Suprapubic skin (tissue), 4 donors: ENCODE measurements at regions not wholly inside any gene's neighbourhood (a gene's known extent, or its start where the extent isn't known, plus 50 kb on each side); places are given as distances from the start of the nearest gene placed in this dataset.

ENCODE experiments used
- DNase-seq, 2 donors: peaks; one replicate each; pipeline ENCODE4 v3.0.0-alpha.2; 2019; ENCODE audit warnings: low spot score in 2 of 2
- H3K27ac ChIP-seq: fragments of 200-600 bp; sonication (generic); one replicate; pipeline ENCODE4 v1.5.1; 2019
- H3K27me3 ChIP-seq: fragments of 200-600 bp; sonication (generic); one replicate; pipeline ENCODE4 v1.5.1; 2019
- H3K36me3 ChIP-seq: fragments of 200-600 bp; sonication (generic); one replicate; pipeline ENCODE4 v1.5.1; 2019
- H3K4me1 ChIP-seq: fragments of 200-600 bp; sonication (generic); one replicate; pipeline ENCODE4 v1.5.1; 2019
- H3K4me3 ChIP-seq: fragments of 200-600 bp; sonication (generic); one replicate; pipeline ENCODE4 v1.5.1; 2019; ENCODE audit warnings: mild to moderate bottlenecking
- H3K9me3 ChIP-seq: fragments of 200-600 bp; sonication (generic); one replicate; pipeline ENCODE4 v1.5.1; 2019
- EP300 ChIP-seq: sonication (generic); formaldehyde crosslinking; IDR thresholded peaks from one replicate; pipeline ENCODE4 v1.6.1; 2017; ENCODE audit warnings: antibody characterized with exemption
- POLR2A ChIP-seq, 2 donors: fragments of 450-650 bp; IDR thresholded peaks; one replicate each; pipeline ENCODE4 v1.6.1; 2017; ENCODE audit warnings: antibody characterized with exemption in 2 of 2, mild to moderate bottlenecking in 2 of 2, moderate library complexity in 2 of 2
- POLR2AphosphoS5 ChIP-seq, 3 donors: sonication (generic); formaldehyde crosslinking; IDR thresholded peaks; one replicate each; pipeline ENCODE4 v1.6.1; 2017; ENCODE audit warnings: antibody characterized with exemption in 3 of 3
- WGBS: methylation state at CpG from one replicate; pipeline ENCODE4 v1.1.5; 2018; 5-methylcytosine and 5-hydroxymethylcytosine counted together
- TF ChIP-seq, protein P1 (sequence below), 2 donors: fragments of 200-600 bp in 1 of 2; fragments of 450-650 bp in 1 of 2; sonication (generic) in 1 of 2; IDR thresholded peaks; one replicate each; pipeline ENCODE4 v1.5.1; 2016 to 2019; ENCODE audit warnings: antibody characterized with exemption in 2 of 2, mild to moderate bottlenecking in 1 of 2, moderate library complexity in 1 of 2

DNA sequence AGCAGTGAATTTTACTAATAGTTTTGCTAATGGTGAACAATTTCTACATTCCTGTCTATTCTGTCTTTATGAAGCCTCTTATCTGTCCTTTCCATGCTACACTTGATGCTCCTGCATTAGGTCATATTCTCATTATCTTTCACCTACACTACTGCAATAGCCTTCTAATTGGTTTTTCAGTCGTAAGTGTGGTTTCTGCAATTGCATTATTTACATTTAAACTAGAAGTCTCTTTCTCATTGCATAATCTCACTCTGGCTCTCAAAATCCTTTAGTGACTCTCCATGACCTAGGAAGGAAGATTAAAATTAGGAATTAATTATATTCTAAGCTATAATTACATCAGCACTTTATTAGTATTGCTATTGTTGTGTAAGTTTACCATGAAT is 686.5 kb downstream of the IGSF11 start:
- Histone ChIP-seq H3K4me1 (no peaks in the 10 kb centered on the region), H3K36me3 (no peaks in the 10 kb centered on the region), H3K9me3 (no peaks in the 10 kb centered on the region), H3K27me3 (no peaks in the 10 kb centered on the region), H3K4me3 (no peak overlapping the region), H3K27ac (no peak overlapping the region)
- no peak for DNase-seq
- 81% methylated on average over 1 of the region's 1 CpG for WGBS
- TF ChIP-seq, protein P1, sequence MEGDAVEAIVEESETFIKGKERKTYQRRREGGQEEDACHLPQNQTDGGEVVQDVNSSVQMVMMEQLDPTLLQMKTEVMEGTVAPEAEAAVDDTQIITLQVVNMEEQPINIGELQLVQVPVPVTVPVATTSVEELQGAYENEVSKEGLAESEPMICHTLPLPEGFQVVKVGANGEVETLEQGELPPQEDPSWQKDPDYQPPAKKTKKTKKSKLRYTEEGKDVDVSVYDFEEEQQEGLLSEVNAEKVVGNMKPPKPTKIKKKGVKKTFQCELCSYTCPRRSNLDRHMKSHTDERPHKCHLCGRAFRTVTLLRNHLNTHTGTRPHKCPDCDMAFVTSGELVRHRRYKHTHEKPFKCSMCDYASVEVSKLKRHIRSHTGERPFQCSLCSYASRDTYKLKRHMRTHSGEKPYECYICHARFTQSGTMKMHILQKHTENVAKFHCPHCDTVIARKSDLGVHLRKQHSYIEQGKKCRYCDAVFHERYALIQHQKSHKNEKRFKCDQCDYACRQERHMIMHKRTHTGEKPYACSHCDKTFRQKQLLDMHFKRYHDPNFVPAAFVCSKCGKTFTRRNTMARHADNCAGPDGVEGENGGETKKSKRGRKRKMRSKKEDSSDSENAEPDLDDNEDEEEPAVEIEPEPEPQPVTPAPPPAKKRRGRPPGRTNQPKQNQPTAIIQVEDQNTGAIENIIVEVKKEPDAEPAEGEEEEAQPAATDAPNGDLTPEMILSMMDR (IDR thresholded peaks at IDR 0.05), result no peak
- TF ChIP-seq POLR2A (IDR thresholded peaks at IDR 0.05) (no peak), EP300 (no peak)

DNA sequence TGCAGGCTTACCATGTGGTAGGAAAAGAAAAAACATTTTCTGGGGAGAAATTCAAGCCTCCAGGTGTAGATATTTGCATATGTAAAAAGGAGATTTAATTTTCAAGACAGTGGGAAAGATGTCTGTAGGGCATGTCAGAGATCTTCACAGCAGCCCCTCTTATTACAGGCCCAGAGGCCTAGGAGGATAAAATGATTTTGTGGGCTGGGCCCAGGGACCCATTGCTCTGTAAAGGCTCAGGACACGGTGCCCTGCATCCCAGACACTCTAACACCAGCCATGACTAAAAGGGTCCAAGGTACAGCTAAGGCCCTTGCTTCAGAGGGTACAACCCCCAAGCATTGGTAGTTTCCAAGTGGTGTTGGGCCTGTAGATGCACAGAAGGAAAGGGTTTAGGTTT is 680.1 kb downstream of the IGSF11 start:
- 71% methylated on average over 1 of the region's 1 CpG for WGBS
- Histone ChIP-seq H3K36me3 (no peaks in the 10 kb centered on the region), H3K4me1 (no peaks in the 10 kb centered on the region), H3K27me3 (no peaks in the 10 kb centered on the region), H3K27ac (no peak overlapping the region), H3K4me3 (no peak overlapping the region), H3K9me3 (peaks cover 18% of the 10 kb centered on the region)
- no peak for DNase-seq
- TF ChIP-seq POLR2A (IDR thresholded peaks at IDR 0.05) (no peak), POLR2AphosphoS5 (IDR thresholded peaks at IDR 0.05) (no peak), EP300 (no peak)
- TF ChIP-seq, protein P1 (IDR thresholded peaks at IDR 0.05), result no peak

DNA sequence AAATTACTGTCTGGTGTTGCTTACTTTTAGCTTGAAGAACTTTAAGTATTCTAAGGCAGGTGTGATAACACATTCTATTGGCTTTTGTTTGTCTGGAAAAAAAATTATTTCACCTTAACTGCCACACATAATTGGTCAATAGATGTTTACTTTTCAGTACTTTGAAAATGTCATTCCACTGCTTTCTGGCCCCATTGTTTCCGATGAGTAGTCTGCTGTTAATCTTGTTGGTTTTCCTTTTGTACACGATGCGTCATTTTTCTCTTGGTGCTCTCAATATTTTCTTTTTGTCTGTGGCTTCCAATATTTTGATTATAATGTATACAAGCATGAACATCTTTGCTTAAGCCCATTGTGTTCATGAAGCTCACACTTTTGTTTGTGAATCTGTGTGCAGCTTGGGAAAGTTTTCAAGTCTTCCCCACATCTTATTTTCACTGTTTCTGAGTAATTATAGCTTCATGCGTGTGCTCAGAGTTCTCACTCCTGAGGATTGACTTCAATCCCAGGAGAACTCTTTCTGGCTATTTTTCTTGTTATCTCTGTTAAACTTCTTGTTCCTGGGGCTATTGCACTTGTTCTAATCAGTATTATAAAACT is 664.7 kb downstream of the IGSF11 start:
- Histone ChIP-seq H3K36me3 (no peaks in the 10 kb centered on the region), H3K4me1 (no peaks in the 10 kb centered on the region), H3K9me3 (peaks cover 9% of the 10 kb centered on the region), H3K4me3 (no peak overlapping the region), H3K27me3 (no peaks in the 10 kb centered on the region), H3K27ac (no peak overlapping the region)
- no peak for DNase-seq
- 91% methylated on average over 4 of the region's 4 CpGs for WGBS
- TF ChIP-seq POLR2AphosphoS5 (IDR thresholded peaks at IDR 0.05) (no peak), POLR2A (IDR thresholded peaks at IDR 0.05) (no peak), EP300 (no peak)
- TF ChIP-seq, protein P1 (IDR thresholded peaks at IDR 0.05), result no peak

DNA sequence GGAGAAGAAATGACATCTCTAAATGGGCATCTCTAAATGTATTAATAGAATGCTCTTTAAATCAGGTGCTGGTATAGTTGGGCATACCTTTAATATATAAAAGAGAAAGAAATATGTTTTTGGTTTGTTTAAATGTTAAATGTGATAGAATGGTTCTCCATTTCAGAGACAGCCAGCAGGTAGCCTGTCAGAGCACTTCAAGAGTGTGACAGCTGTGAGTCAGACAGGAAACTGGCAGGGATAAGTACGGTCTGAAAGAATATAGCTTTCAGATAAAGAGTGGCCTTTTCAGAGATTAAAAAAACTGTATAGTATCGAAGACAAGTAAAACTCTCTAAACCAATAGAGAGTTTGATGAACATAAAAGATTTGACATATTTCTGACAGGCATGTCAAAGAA is 654.1 kb downstream of the IGSF11 start:
- TF ChIP-seq, protein P1 (IDR thresholded peaks at IDR 0.05), result no peak
- TF ChIP-seq POLR2A (IDR thresholded peaks at IDR 0.05), result no peak
- no peak for TF ChIP-seq EP300
- TF ChIP-seq POLR2AphosphoS5 (IDR thresholded peaks at IDR 0.05), result no peak
- Histone ChIP-seq H3K27ac (no peak overlapping the region), H3K36me3 (no peaks in the 10 kb centered on the region), H3K4me3 (no peak overlapping the region), H3K9me3 (no peaks in the 10 kb centered on the region), H3K4me1 (no peaks in the 10 kb centered on the region), H3K27me3 (no peaks in the 10 kb centered on the region)
- WGBS, result 48% methylated on average over 2 of the region's 2 CpGs
- DNase-seq, result no peak

DNA sequence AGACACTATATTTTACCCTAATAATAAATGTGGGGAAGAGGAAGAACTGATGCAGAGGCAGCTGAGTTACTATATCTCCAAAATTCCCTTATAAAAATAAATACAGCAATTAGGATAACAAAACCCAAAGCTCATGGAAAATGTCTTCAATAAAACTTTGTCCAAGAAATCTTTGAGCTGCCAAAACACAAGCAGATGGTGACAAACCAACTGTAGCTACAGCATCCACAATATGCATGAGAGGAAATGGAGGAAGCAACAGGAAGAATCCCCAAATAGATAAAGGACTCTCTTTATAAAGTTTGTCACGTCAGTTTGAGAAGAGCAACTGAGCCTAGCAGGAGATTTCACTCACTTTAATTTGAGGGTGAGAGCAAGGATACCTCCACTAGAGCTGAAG is 638.2 kb downstream of the IGSF11 start:
- Histone ChIP-seq H3K27ac (no peak overlapping the region), H3K36me3 (no peaks in the 10 kb centered on the region), H3K4me1 (no peaks in the 10 kb centered on the region), H3K9me3 (no peaks in the 10 kb centered on the region), H3K4me3 (no peak overlapping the region), H3K27me3 (no peaks in the 10 kb centered on the region)
- 44% methylated on average over 1 of the region's 1 CpG for WGBS
- TF ChIP-seq EP300, result no peak
- TF ChIP-seq POLR2A (IDR thresholded peaks at IDR 0.05), result no peak
- no peak for TF ChIP-seq POLR2AphosphoS5 (IDR thresholded peaks at IDR 0.05)
- TF ChIP-seq, protein P1 (IDR thresholded peaks at IDR 0.05), result no peak
- no peak for DNase-seq
